Suprapubic skin (tissue), 3 donors: ENCODE measurements at regions not wholly inside any gene's neighbourhood (a gene's known extent, or its start where the extent isn't known, plus 50 kb on each side); places are given as distances from the start of the nearest gene placed in this dataset.

Experiments used
- CTCF ChIP-seq, 2 donors: fragments of 200-600 bp in 1 of 2; fragments of 450-650 bp in 1 of 2; sonication (generic) in 1 of 2; IDR thresholded peaks; one replicate each; pipeline ENCODE4 v1.5.1; 2016 to 2019; ENCODE audit warnings: antibody characterized with exemption in 2 of 2, mild to moderate bottlenecking in 1 of 2, moderate library complexity in 1 of 2
- EP300 ChIP-seq: sonication (generic); formaldehyde crosslinking; IDR thresholded peaks from one replicate; pipeline ENCODE4 v1.6.1; 2017; ENCODE audit warnings: antibody characterized with exemption
- POLR2A ChIP-seq, 2 donors: fragments of 450-650 bp; IDR thresholded peaks; one replicate each; pipeline ENCODE4 v1.6.1; 2017; ENCODE audit warnings: antibody characterized with exemption in 2 of 2, mild to moderate bottlenecking in 2 of 2, moderate library complexity in 2 of 2

GRCh38 chr17:68660302-68660701 lies 59.1 kb upstream of the FAM20A start:
- TF ChIP-seq EP300 (no peak), CTCF (IDR thresholded peaks at IDR 0.05) (no peak), POLR2A (IDR thresholded peaks at IDR 0.05) (no peak)
